ENCODE measurements at regions not wholly inside any gene's neighbourhood (a gene's known extent, or its start where the extent isn't known, plus 50 kb on each side); places are given as distances from the start of the nearest gene placed in this dataset.

Small RNAs in the stretch of these regions (microRNA-seq; reads per million reads assigned to microRNA genes)
- gene MIR4436A: 0 to 0.48 (median 0) reads per million in 43 experiments

Measured in dorsolateral prefrontal cortex (tissue), 40 donors.